SW480 (cell line): ENCODE measurements at regions not wholly inside any gene's neighbourhood (a gene's known extent, or its start where the extent isn't known, plus 50 kb on each side); places are given as distances from the start of the nearest gene placed in this dataset.
A peak's percentile ranks its signal among the peaks of the same experiment; 100 is the strongest.
"Not testable (repeated sequence)": the region's sequence is repeated elsewhere in the genome, so short reads cannot be mapped to it uniquely, and the experiment has no call there.

Experiments
- DNase-seq: peaks from one replicate; pipeline ENCODE4 v3.0.0-alpha.2; 2016; ENCODE audit warnings: low spot score

DNA sequence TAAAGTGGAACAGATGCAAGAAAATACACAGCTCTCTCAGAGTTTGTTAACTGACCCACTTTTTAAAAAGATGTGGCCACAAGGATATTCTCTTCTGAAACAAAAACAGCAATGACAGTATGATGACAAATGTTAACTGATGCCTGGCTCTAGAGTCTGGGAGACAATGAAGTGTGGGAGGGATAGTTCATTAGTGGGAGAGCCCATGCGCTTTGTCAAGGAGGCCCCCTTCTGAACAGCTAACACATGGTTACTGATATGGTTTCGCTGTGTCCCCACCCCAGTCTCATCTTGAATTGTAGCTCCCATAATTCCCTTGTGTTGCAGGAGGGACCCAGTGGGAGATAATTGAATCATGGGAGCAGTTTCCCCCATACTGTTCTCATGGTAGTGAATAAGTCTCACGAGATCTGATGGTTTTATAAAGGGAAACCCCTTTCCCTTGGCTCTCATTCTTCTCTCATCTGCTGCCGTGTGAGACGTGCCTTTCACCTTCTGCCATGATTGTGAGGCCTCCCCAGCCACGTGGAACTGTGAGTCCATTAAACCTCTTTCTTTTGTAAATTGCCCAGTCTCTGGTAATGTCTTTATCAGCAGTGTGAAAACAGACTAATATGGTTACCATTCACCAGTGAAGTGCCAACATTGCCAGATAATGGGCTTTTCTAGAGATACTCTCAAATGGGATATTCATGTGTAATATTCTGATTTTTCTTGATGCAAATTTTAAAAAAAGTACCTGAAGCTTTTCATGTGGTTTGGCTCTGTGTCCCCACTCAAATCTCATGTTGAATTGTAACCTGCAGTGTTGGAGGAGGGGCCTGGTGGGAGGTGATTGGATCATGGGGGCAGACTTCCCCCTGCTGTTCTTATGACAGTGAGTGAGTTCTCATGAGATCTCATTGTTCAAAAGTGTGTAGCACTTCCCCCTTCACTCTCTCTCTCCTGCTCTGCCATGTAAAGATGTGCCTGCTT is 435.8 kb downstream of the SHISA9 start:
- DNase-seq = not testable (repeated sequence)

DNA sequence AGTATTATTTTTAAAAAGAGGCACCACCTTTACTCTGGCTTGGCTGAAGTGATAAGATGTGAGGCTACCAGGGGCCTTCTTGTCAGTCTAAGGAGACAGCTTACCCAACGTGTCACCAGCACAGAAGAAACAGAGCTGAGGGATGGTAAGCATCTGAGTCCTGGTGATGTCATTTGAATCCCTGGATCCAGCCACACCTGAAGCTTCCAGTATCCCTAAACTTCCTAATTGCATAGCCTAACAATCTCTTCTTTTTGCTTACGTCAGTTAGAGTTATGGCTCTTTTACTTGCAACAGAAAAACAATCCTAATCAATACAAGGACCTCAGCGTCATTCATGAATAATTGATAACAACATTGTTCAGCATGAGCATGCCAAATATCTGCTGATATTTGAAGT is 436.6 kb downstream of the SHISA9 start:
- DNase-seq = no peak

DNA sequence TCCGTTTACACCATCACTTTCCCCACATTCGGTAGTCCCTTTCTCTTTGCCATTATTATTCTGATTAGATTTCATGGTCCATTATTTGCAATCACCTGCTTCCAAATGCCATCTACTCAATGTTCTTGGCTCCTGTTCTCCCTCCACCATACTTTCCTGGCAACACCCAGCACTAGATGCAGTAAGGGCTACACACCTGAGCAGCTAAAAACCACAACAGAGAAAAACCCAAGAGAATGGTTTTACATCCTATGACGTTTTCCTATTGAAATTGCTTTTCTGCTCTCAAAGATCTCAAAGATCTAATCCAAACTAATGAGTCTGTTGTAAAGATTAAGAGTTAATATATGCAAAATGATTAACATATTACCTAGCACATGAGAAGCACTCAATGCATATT is 441.3 kb downstream of the SHISA9 start:
- DNase-seq = no peak

DNA sequence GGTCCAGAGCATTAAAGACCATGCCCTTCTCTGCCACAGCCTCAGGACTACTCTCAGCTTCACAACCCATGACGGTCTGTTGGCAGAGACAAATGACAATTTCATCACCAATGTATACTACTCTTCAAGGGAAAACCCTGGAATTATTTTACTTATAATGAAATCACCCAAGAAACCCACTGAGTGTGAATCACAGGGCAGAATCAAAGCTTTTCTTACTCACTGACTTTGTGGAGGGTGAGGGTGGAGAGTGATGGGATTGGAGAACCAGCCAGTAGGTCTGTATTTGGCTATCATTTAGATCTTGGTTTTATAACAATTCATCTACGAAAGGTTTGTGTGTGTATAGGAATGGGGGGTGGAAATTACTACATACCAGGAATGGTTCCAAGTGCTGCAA is 442.6 kb downstream of the SHISA9 start:
- DNase-seq = no peak

DNA sequence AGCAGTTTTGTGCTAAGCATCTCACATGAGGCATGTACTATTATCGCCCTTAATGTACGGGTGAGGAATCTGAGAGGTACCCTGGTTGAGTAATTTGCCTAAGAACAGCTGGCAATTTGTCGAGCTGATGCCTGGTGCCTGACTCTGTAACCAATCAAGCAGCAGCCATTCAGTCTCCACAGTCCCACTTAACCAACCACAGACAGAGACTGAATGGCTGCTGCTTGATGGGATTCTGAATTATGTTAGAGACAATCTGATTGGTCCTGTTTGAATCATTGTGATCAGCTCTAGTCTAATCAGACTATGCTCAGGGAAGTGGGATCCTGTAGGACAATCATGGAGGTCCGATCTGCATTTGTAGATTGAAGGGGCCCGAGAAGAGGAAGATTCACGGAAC is 447.0 kb downstream of the SHISA9 start:
- DNase-seq = no peak

DNA sequence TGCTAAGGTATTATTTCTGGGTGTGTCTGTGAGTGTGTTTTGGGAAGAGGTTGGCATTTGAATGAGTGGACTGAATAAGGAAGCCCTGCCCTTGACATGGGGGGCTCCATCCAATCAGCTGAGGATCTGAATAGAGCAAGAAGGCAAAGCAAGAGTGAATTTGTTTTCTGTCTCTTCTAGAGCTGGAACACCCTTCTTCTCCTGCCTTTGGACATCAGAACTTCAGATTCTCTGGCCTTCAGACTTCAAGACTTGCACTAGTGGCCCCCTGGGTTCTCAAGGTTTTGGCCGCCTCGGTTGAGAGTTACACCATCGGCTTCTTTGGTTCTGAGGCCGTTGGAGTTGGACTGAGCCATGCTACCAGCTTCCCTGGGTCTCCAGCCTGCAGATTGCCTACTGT is 448.6 kb downstream of the SHISA9 start:
- no peak for DNase-seq

DNA sequence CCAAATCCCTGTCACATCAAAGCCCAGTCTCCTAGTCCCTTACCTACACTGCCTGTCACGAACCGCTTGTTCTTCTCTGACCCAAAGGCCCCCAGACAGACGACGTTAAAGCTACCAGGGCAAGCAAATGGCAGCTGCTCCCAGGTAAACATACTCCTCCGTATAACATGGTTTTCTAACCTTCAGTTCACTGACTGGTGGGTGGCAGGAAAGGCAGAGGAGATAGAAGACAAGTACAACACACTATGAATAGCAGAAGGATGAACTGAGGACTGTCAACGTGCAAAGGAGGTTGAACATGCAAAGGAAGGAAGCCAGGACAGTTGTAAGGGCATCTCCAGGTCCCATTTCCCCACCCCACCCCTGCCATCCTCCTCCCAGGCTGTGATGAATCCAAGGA is 449.8 kb downstream of the SHISA9 start:
- DNase-seq = no peak

DNA sequence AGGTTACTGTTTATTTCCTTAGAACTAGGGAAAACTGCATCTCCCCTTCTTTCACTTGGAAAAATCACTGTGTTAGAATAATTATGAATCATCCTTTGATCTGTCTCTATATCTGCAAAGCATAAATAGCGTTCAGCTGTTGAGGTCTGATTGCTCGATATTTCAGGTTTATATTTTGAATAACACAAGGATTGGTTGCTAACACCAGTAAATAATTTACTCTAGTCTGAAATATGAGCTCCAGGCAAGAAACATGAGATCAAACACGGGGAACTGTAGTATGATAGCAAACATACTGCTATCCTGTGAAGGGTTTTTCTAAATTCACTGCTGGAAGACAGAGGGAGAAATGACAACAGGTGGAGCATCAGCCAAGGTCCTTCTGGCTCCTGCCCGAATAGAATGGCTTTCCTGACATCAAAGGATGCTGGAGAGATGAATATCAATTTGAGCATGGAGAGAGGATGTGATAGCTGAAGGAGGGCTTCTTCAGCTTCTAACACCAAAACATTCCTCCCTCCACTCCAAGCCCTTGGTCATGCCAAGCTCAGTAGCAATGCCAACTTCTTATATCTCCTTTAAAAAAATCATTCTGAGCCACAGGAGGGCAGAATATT is 450.3 kb downstream of the SHISA9 start:
- peak; percentile 8 for DNase-seq

DNA sequence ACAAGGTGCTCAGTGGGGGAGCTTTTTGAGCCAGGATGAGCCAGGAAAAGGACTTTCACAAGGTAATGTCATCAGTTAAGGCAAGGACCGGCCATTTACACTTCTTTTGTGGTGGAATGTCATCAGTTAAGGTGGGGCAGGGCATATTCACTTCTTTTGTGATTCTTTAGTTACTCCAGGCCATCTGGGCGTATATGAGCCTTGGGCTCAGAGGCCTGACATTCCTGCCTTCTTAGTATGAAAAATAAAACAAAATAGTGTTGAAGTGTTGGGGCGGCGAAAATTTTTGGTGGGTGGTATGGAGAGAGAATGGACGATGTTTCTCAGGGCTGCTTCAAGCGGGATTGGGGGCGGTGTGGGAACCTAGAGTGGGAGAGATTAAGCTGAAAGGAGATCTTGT is 451.4 kb downstream of the SHISA9 start:
- DNase-seq = not testable (repeated sequence)

DNA sequence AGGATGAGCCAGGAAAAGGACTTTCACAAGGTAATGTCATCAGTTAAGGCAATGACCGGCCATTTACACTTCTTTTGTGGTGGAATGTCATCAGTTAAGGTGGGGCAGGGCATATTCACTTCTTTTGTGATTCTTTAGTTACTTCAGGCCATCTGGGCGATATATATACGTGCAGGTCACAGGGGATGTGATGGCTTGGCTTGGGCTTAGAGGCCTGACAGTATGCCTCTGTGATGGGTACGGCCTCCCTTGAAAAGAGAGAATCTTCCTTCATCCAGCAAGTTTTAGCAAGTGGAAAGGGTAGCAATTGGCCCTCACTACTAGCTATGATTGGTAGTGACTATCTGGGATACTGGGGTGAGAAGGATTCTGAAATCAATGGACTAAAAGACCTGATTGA is 456.4 kb downstream of the SHISA9 start:
- DNase-seq = not testable (repeated sequence)

DNA sequence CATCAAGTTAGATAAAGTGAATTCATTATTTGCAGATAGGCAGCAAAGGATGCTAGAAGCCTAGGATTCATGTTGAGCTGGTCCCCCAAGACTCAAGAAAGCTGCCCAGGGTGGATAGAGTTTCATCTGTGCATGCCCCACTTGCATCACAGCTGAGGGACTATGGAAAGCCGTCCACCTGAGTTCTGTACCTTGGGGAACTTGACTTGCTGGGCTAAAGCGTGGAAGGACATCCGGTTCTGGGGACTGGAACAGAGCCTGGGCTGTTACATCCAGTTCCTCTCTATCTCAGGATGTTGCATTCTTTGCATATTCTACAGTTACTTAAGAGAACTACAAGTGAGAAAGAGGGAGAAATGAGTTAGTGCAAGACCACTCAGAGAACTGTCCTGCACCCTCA is 458.4 kb downstream of the SHISA9 start:
- DNase-seq = no peak

DNA sequence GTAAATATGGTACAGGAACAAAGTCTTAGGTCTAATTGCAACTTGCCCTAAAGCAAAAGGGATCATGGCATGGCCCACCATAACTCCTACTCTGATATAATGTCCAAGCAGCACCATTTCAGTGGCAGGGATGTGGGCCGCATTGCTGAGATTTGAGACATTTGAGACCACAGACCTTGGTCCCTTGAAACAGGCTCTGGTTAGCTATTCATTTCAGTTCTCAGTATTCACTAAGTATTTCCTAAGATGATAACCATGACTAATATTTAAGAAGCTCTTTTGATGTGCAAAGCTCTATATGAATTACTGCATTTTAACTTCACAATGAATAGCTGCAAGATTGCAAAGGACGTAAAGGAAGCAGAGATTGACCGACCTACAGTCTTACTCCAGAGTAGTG is 471.0 kb downstream of the SHISA9 start:
- no peak for DNase-seq

DNA sequence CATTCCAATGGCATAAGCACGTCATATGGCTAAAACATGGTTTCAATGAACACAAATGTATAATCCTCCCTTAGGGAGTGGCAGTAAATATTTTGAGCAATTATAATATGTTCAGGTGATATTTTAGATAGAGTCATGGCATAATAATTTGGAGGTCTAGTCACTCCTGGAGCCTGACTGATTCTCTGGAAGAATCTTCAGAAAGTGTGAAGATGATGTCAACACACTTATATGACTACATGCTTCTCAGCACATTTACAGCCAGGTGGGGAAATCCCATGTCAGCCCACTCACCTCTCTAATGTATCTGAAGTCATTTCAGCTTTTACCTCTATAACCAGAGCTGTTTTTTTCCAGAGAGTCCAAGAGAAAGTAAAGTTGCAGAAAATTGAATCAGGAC is 474.8 kb downstream of the SHISA9 start:
- no peak for DNase-seq

DNA sequence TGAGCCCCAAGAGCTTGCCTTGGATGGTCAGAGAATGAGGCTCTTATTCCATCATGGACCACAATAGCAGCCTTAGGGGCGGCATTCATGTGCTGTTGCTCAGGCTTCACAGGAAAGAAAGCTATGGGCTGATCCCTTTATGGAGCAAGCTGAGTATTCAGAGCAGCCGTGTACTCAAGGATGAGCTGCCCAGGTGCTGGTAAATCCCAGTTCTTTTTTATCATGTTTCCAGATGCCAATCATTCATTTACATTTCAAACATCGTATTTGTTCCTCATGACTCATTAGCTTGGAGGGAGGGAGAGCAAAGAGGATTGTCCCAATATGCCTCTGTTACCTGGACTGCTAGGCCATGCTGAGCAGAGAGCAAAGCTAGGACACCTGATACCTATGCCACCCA is 475.7 kb downstream of the SHISA9 start:
- DNase-seq = no peak

DNA sequence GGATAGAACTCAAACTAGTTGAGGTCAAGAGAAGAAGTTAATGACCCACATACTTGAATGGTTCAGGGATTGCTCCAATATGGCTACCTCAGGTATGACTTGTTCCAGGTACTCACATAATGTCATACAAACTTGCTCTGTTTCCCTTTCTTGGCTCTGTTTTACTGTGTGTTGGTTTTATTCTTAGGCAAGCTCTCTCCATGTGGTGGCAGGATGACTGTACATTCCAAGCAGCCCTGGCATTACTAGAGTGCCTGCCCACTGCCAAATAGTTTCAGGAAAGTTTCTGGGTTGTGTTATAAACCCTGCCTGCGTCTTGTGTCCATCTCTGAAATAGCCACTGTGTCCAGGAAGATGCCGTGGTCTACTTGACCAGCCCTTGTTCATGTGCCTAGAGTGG is 476.8 kb downstream of the SHISA9 start:
- no peak for DNase-seq

DNA sequence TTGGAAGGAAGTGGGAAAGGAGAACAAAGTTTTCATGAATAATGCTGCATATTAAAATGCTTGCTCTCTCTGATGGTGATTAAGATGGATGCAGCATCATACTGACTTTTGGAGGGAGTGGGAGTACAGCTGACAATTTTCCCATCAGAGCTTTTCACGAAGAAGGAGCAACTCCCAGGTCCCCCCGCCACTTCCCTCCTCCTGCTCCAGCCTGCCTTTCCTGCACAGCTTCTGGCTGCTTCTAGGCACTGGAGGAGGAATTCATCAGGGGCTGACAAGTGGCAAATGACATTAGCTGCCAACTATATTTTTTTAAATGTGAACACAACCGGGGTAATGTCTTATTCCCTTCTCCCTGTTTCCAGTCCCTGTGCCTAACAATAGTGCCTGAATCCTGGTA is 477.9 kb downstream of the SHISA9 start:
- no peak for DNase-seq

DNA sequence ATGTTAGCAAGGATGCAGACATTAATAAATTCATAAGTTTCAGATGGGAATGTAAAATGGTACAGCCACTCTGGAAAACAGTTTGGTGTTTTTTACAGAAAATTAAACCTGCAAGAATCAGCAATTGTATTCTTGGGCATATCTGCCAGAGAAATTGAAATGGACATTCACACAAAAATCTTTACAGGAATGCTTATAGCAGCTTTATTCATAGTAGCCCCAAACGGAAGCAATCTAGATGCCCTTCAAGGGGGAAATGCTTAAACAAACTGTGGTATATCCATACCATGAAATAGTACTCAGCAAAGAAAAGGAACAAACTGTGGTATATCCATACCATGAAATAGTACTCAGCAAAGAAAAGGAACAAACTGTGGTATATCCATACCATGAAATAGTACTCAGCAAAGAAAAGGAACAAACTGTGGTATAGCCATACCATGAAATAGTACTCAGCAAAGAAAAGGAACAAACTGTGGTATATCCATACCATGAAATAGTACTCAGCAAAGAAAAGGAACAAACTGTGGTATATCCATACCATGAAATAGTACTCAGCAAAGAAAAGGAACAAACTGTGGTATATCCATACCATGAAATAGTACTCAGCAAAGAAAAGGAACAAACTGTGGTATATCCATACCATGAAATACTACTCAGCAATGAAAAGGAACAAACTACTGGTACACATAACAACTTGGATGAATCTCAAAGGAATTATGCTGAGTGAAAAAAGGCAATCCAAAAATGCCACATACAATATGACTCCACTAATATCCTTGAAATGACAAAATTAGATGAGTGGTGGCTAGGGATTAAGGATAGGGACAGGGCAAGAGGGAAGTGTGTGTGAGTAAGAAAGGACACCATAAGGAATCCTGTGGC is 484.0 kb downstream of the SHISA9 start:
- not testable (repeated sequence) for DNase-seq

DNA sequence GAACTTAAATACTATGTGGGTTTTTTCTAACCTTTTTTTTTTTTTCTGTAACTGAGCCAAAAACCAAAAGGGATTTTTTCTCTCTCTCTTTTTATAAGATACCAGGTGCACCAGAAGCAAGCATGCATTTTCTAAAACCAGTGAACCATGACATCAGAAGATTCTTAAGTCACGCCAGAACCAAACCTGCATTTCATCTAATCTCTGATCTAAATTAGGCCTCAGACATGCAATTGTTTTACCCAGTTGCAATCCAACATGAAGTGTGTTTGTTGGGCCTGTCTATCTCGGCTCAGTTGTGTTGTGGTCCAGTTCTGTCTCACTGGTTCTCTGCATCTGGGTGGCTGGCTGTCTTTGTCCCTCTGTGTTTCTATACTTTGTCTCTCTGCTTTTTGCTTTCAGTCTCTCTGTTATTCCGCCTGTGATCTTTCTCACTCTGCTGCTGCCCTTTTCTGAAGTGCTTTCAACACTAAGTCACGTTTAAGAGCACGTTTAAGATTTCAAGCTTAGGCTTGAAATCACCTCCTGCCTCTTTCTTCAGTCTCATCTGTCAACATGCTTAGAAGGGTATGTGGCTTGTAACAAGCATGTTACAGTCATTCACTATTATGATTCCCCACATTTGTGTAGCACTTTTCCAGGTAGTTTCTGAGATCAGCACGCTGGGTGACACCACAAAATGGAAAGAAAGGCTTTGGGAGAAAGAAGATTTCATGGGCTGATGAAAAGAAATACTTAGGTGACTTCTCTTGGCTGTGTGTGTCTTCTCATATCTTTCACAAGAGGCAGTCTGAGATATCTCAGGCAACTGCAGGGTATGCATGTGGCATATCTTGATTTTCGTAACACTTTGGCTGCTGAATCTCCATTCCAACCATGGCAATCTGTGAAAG is 488.9 kb downstream of the SHISA9 start:
- peak; percentile 7 for DNase-seq

DNA sequence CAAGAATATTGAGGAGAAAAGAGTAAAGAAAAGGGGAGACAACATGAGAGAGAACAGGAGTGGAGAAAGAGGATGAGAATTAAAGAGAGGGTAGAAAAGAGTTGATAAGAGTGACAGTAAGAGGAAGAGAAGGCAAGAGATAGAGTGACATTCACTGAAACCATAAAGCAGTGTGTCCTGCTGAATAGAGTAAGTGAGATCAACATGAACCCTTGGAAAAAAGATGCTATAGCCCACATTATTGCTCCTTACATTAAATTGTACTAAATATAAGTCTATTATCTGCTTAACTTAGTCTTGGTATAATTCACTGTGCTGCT is 489.5 kb downstream of the SHISA9 start:
- no peak for DNase-seq

DNA sequence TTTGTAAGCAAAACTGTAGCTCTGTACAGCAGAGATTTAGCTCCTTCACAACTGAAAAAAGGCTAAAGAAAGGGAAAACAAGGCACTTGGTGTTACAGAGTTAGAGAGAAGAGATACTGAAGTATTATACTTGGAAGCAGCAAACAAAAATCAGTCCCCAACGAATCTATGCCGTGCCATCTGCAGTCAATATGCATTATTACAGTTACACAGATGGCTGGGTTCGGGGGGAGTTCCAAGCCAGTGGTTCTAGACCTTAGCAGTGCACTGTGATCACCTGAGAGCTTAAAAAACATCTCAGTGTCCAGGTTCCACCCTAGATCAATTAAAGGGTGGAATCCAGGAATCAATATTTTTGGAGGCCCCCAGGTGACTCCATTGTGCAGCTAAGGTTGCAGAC is 489.9 kb downstream of the SHISA9 start:
- DNase-seq = no peak

DNA sequence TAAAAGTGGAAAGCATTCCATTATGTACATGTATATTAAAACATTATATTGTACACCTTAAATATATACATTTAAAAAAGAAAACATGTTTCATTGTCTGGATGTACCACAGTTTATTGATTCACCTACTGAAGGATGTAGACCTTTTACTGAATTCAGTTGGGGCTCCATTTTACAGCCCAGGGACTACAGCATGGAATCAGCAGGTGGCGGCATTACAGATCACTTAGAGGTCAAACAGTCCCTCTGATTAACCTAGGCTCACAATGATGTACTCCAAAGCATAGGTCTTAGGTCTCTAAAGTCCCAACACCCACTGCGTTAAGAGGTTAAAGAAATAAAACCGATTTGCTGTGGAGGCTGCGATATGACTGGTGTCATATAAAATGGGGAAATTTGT is 490.9 kb downstream of the SHISA9 start:
- DNase-seq = no peak

DNA sequence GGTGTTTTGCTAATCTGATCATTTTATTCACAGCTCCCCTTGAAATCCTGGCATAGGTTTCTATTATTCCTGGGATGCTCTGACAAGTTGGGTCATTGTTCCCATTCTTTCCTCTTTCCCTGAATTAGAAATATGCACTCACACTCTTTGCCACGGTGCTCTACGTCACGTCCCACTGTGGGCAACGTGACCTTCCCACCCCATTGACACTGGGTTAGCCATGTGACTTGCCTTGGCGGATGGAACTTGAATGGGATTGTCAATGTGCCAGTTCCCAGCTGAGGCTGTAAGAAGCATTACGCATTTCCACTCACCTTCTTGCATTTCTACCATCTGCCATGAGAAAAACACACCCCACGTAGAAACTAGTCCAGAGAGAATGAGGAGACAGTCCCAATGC is 492.4 kb downstream of the SHISA9 start:
- no peak for DNase-seq
